ENCODE measurements at regions not wholly inside any gene's neighbourhood (a gene's known extent, or its start where the extent isn't known, plus 50 kb on each side); places are given as distances from the start of the nearest gene placed in this dataset.
"Not testable (repeated sequence)": the region's sequence is repeated elsewhere in the genome, so short reads cannot be mapped to it uniquely, and the experiment has no call there.

- Histone ChIP-seq H3K27ac (no peak overlapping the region), H4K20me1 (no peaks in the 10 kb centered on the region), H3K9me3 (no peaks in the 10 kb centered on the region), H3K4me2 (no peak overlapping the region), H3K4me3 (no peak overlapping the region), H3K27me3 (peaks cover 4% of the 10 kb centered on the region; the same call in 1 of the 2 replicates), H3K9ac (no peak overlapping the region), H3K4me1 (peaks cover 53% of the 10 kb centered on the region), H3K36me3 (no peaks in the 10 kb centered on the region)
- TF ChIP-seq Cebpa-rat (IDR thresholded peaks at IDR 0.05): no peak
Observed at GRCh38 chr20:48403167-48403761, 424.5 kb downstream of the PREX1 start.

- Histone ChIP-seq H3K27me3 (peaks cover 4% of the 10 kb centered on the region; the same call in 1 of the 2 replicates), H3K4me1 (peaks cover 68% of the 10 kb centered on the region), H3K4me3 (no peak overlapping the region), H3K36me3 (no peaks in the 10 kb centered on the region), H3K9me3 (no peaks in the 10 kb centered on the region), H3K9ac (no peak overlapping the region), H3K27ac (no peak overlapping the region), H4K20me1 (no peaks in the 10 kb centered on the region), H3K4me2 (peak overlapping the region; percentile 91; the same call in 1 of the 2 replicates)
- no peak for TF ChIP-seq Cebpa-rat (IDR thresholded peaks at IDR 0.05)
Observed at GRCh38 chr20:48401359-48401758, 426.4 kb downstream of the PREX1 start.

DNA sequence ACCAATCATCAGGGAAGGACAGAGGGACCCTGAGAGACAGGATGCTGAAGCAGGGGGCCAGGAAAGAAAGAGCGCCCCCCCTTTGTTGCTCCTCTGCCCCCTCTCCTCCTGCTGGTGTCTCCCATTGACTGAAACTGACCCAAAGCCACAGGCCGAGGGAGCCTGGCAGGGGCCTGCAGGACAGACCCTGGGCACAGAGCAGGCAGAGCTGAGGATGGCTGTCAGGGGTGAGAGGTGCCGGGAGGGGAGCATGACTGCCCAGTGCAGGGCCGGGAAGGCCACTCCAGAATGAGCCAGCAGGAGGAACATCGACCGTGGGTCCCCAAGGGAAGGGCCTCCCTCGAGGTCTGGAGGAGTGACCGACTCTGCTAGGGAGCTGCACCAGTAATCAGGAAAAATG is 427.8 kb downstream of the PREX1 start:
- Histone ChIP-seq H3K9me3 (peaks cover 2% of the 10 kb centered on the region; the same call in 1 of the 2 replicates), H3K9ac (no peak overlapping the region), H3K36me3 (no peaks in the 10 kb centered on the region), H3K4me3 (no peak overlapping the region), H3K4me2 (peak overlapping the region; percentile 91), H3K27ac (peak overlapping the region; percentile 37), H3K27me3 (peaks cover 4% of the 10 kb centered on the region; the same call in 1 of the 2 replicates), H4K20me1 (no peaks in the 10 kb centered on the region), H3K4me1 (peaks cover 81% of the 10 kb centered on the region)
- TF ChIP-seq Cebpa-rat (IDR thresholded peaks at IDR 0.05): no peak

- H3K9me3 ChIP-seq: peaks cover 10% of the 10 kb centered on the region
- H3K9ac ChIP-seq: no peak overlapping the region
- H3K4me1 ChIP-seq: peaks cover 90% of the 10 kb centered on the region
- H3K4me3 ChIP-seq: peak overlapping the region; percentile 45
- H3K27me3 ChIP-seq: peaks cover 4% of the 10 kb centered on the region; the same call in 1 of the 2 replicates
- no peaks in the 10 kb centered on the region for H4K20me1 ChIP-seq
- H3K27ac ChIP-seq: peak overlapping the region; percentile 82
- TF ChIP-seq Cebpa-rat (IDR thresholded peaks at IDR 0.05): no peak
- H3K4me2 ChIP-seq: peak overlapping the region; percentile 91
- H3K36me3 ChIP-seq: no peaks in the 10 kb centered on the region
Observed at GRCh38 chr20:48398506-48399449, 429.0 kb downstream of the PREX1 start.

DNA sequence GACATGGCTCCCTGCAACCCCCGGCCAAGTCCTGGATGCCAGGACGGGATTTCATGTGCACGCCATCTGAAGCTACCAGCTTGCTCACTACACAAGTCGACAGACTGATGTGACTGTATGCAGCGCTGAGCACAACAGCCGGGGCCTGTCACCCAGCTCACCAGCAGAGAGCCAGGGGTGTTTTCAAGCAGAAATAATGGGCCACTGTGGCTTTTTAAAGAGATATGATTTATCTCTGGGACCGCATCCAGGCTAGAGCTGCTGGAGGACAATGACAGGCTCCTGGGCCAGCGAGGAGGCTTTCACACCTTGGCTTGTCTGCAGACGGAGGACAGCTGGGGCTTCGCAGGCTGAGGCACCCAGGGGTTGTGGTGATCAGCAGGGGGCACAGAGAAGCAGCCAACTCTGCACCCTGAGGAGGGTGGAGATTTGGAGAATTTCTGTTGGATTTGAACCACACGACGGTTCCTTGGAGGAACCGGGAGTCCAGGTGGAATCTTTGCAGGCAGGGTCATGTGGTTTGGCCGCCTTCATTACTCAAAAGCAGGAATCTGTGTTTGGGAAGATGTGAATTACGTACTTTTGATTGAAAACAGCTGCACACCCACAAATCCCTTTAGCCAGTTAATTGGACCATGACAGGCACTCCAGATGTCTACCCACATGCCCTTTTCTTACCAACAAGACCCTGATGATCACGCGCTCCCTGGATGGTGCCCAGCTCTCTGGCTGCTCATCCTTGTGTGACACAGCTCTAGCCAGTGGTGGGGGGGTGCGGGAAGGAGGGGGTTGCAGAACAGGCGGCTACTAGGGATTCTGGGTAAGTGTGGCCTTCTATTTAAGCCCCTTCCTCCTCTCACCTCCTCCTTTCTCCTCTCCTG is 430.6 kb downstream of the PREX1 start:
- Histone ChIP-seq H3K9me3 (peaks cover 26% of the 10 kb centered on the region), H3K4me2 (peak overlapping the region; percentile 91), H3K4me1 (peaks cover 76% of the 10 kb centered on the region), H3K4me3 (peak overlapping the region; percentile 45), H3K9ac (peak overlapping the region; percentile 58; the same call in 1 of the 2 replicates), H3K27ac (peak overlapping the region; percentile 82)
- H4K20me1 ChIP-seq, H3K27me3 ChIP-seq, H3K36me3 ChIP-seq: not testable (repeated sequence)

DNA sequence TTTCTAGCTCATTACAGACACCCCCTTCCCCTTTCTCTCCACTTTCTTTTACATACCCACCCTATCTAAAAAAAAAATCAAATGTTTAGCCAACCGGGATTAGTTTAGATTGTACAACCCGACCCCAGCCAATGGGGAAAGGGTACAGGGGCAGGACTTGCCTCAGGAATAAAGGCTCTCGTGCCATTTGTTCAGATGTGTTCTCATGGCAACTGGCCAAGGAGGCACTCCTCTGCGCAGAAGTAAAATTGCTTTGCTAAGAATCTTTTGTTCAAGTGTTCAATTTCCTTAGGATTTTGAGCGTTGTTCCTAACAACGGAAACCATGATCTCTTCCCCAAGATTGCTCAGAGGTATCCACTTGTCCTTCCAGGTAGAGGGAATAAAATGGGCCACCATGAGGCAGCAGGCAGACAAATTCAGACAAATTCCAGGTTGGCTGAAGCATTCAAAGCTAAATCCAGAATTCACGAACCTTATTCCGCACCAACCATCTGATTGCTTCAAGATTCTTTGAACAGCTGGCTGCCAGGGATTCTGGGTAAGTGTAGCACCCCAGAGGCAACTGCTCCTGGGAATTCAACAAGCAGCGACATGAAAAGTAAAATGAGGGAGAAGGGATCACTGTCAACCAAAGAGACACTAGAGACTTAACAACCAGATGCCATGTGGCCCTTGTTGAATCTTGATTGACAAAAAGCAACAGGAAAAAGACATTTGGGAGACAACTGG is 431.8 kb downstream of the PREX1 start:
- no peaks in the 10 kb centered on the region for H3K36me3 ChIP-seq
- peaks cover 38% of the 10 kb centered on the region for H3K9me3 ChIP-seq
- no peak for TF ChIP-seq Cebpa-rat (IDR thresholded peaks at IDR 0.05)
- H3K4me2 ChIP-seq: peak overlapping the region; percentile 91
- H3K27me3 ChIP-seq: no peaks in the 10 kb centered on the region
- no peaks in the 10 kb centered on the region for H4K20me1 ChIP-seq
- H3K4me1 ChIP-seq: peaks cover 72% of the 10 kb centered on the region
- H3K9ac ChIP-seq: no peak overlapping the region; the same call in 1 of the 2 replicates
- H3K4me3 ChIP-seq: no peak overlapping the region
- H3K27ac ChIP-seq: peak overlapping the region; percentile 4; the same call in 1 of the 2 replicates

- peaks cover 48% of the 10 kb centered on the region for H3K9me3 ChIP-seq
- no peak overlapping the region for H3K9ac ChIP-seq
- H3K4me2 ChIP-seq: 0 out of 2 replicates have a peak overlapping the region, but pooled peaks have one; percentile 4
- no peaks in the 10 kb centered on the region for H3K27me3 ChIP-seq
- no peaks in the 10 kb centered on the region for H3K36me3 ChIP-seq
- H3K4me1 ChIP-seq: peaks cover 57% of the 10 kb centered on the region
- no peaks in the 10 kb centered on the region for H4K20me1 ChIP-seq
- no peak overlapping the region for H3K4me3 ChIP-seq
- no peak for TF ChIP-seq Cebpa-rat (IDR thresholded peaks at IDR 0.05)
- 0 out of 2 replicates have a peak overlapping the region, but pooled peaks have one; percentile 32 for H3K27ac ChIP-seq
Observed at GRCh38 chr20:48394415-48395081, 433.3 kb downstream of the PREX1 start.

DNA sequence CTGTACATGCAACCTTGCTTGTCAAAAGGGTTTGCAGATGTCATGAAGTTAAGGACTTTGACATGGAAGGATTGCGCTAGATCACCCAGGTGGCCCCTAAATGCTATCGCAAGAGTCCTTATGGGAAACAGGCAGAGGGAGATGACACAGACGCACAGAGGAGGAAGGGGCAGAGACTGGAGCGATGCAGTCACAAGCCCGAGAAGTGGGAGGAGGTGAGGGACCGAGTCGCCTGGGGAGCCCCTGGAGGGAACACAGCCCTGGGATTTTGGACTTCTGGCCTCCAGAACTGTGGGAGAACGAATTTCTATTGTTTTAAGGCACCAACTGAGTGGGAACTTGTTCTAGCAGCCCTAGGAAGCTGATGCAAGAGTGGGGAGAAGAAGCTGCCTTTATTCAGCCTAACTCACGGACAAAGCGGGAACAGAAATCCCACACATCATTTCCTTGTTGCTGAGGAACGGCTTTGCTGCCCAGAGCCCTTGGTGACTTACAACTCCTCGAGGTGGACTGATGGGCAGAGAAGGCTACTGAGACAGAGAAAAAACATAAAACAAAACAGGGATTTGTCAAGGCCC is 434.0 kb downstream of the PREX1 start:
- Histone ChIP-seq H3K27ac (0 out of 2 replicates have a peak overlapping the region, but pooled peaks have one; percentile 32), H3K9me3 (peaks cover 48% of the 10 kb centered on the region), H4K20me1 (no peaks in the 10 kb centered on the region)

More for the DNA sequence above, 434.0 kb downstream of the PREX1 start:
- H3K9ac ChIP-seq: no peak overlapping the region
- H3K4me2 ChIP-seq: no peak overlapping the region
- H3K4me1 ChIP-seq: peaks cover 50% of the 10 kb centered on the region
- no peak overlapping the region for H3K4me3 ChIP-seq
- no peaks in the 10 kb centered on the region for H3K27me3 ChIP-seq
- no peaks in the 10 kb centered on the region for H3K36me3 ChIP-seq
- TF ChIP-seq Cebpa-rat (IDR thresholded peaks at IDR 0.05): no peak

All from BLaER1 (cell line).